ENCODE measurements at regions not wholly inside any gene's neighbourhood (a gene's known extent, or its start where the extent isn't known, plus 50 kb on each side); places are given as distances from the start of the nearest gene placed in this dataset.

GRCh38 chr13:62137629-62138405 is 722.2 kb upstream of the PCDH20 start:
- Histone ChIP-seq H3K36me3 (ENCODE audit: control insufficient read depth in 5 of 5, insufficient read depth in 5 of 5, low read length in 5 of 5) (no peaks in the 10 kb centered on the region), H3K9me3 (ENCODE audit: control insufficient read depth in 5 of 5, low read length in 5 of 5) (peaks cover 0 to 20% (median 8%) of the 10 kb centered on the region in 5 donors)

DNA sequence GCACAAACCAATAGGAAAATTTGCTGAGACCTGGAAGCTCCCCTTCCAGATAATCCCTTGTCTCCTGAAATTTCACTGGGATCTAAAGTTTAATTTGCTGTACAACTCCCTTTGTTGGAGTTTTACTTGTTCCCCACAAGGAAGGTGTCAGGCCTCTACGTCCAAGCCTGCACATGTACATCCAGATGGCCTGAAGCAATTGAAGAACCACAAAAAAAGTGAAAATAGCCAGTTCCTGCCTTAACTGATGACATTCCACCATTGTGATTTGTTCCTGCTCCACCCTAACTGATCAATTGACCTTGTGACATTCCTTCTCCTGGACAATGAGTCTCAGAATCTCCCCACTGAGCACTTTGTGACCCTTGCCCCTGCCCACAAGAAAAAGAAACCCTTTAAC is 716.0 kb upstream of the PCDH20 start:
- Histone ChIP-seq H3K9me3 (ENCODE audit: control insufficient read depth in 5 of 5, low read length in 5 of 5) (no peaks in the 10 kb centered on the region), H3K4me3 (ENCODE audit: low read depth in 1 of 5, low read length in 5 of 5) (no peak overlapping the region), H3K27ac (ENCODE audit: low read depth, low read length) (no peak overlapping the region), H3K4me1 (ENCODE audit: control insufficient read depth in 5 of 5, insufficient read depth in 5 of 5, low read length in 5 of 5) (peaks cover 0 to 18% (median 17%) of the 10 kb centered on the region in 5 donors), H3K36me3 (ENCODE audit: control insufficient read depth in 5 of 5, insufficient read depth in 5 of 5, low read length in 5 of 5) (no peaks in the 10 kb centered on the region), H3K9ac (ENCODE audit: low read length in 5 of 5) (no peak overlapping the region), H3K27me3 (ENCODE audit: control insufficient read depth in 5 of 5, insufficient read depth in 4 of 5, low read length in 5 of 5) (no peaks in the 10 kb centered on the region)

More at GRCh38 chr13:62137629-62138405, 722.2 kb upstream of the PCDH20 start:
- Histone ChIP-seq H3K4me3 (ENCODE audit: low read depth in 1 of 5, low read length in 5 of 5) (no peak overlapping the region), H3K9ac (ENCODE audit: low read length in 5 of 5) (no peak overlapping the region), H3K27ac (ENCODE audit: low read depth, low read length) (no peak overlapping the region), H3K27me3 (ENCODE audit: control insufficient read depth in 5 of 5, insufficient read depth in 4 of 5, low read length in 5 of 5) (no peaks in the 10 kb centered on the region), H3K4me1 (ENCODE audit: control insufficient read depth in 5 of 5, insufficient read depth in 5 of 5, low read length in 5 of 5) (peaks cover 0 to 5% (median 2%) of the 10 kb centered on the region in 5 donors)

DNA sequence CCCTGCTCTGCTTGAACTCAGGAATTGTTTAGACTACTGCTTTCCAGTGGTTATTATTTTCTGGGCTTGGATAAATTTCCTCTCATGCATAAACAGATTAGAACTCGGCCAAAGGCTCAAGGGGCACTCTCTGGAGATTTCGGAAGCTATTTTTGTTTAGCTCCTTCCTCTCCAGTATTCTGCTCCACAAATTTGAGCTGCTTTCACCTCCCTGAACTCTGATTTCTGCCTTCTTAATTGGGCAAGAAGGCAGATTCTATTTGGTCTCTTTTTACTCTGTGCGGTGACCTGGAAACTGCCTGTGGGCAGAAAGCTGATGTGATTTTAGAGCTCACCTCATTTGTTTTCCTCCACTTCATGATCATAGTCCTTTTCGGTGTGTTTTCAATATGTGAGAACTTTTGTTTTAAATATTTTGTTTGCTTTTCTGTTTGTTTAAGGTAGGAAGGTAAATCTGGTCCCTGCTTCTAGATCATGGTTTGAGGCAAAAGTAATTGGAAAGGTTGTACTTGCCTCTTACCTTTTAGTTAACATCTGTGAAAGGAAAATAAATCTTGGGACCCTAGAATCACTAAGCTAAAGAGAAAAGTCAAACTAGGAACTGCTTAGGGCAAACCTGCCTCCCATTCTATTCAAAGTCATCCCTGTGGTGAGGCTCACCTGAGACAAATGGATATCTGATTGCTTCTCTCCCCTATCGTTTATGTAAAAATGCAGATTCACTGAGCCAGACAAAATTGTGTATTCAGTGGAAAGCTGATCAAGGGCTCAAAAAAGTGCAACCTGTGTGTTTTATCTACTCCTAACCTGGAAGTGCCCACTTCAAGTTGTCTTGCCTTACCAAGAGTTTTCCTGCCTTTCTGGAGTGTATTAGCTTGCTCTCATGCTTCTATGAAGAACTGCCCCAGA is 714.7 kb upstream of the PCDH20 start:
- Histone ChIP-seq H3K27me3 (ENCODE audit: control insufficient read depth in 5 of 5, insufficient read depth in 4 of 5, low read length in 5 of 5) (no peaks in the 10 kb centered on the region), H3K9ac (ENCODE audit: low read length in 5 of 5) (no peak overlapping the region), H3K9me3 (ENCODE audit: control insufficient read depth in 5 of 5, low read length in 5 of 5) (no peaks in the 10 kb centered on the region), H3K4me3 (ENCODE audit: low read depth in 1 of 5, low read length in 5 of 5) (peak overlapping the region in 1 of 5 donors; percentile 20), H3K36me3 (ENCODE audit: control insufficient read depth in 5 of 5, insufficient read depth in 5 of 5, low read length in 5 of 5) (no peaks in the 10 kb centered on the region), H3K4me1 (ENCODE audit: control insufficient read depth in 5 of 5, insufficient read depth in 5 of 5, low read length in 5 of 5) (peaks cover 0 to 18% (median 17%) of the 10 kb centered on the region in 5 donors), H3K27ac (ENCODE audit: low read depth, low read length) (peak overlapping the region; percentile 6)

DNA sequence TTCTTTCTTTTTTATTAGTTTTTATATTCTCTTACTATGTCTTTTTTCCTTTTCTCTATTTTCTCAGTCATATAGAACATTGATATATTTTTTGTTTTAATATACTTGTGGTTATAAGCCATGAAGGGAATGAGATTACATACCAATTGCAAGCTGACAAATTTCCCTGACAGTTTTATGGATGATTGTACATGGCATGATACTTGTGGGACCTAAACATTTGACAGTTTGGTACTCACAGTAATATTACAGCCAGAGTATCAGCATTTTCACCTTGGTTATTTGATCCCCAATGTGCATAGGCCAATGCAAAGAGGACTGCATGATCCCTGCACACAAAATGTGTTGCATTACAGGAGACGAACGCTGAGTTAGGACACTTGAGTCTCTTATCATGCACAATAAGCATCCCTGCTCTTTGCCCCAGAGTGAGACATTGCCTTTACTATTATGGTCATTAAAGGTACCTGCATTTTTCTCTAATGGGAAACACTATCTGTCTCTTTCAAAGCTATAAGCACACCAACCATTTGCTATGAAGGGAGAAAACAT is 713.4 kb upstream of the PCDH20 start:
- peaks cover 0 to 18% (median 17%) of the 10 kb centered on the region in 5 donors for H3K4me1 ChIP-seq (ENCODE audit: control insufficient read depth in 5 of 5, insufficient read depth in 5 of 5, low read length in 5 of 5)
- no peaks in the 10 kb centered on the region for H3K36me3 ChIP-seq (ENCODE audit: control insufficient read depth in 5 of 5, insufficient read depth in 5 of 5, low read length in 5 of 5)
- H3K9me3 ChIP-seq (ENCODE audit: control insufficient read depth in 5 of 5, low read length in 5 of 5), result no peaks in the 10 kb centered on the region
- no peak overlapping the region for H3K9ac ChIP-seq (ENCODE audit: low read length in 5 of 5)
- no peaks in the 10 kb centered on the region for H3K27me3 ChIP-seq (ENCODE audit: control insufficient read depth in 5 of 5, insufficient read depth in 4 of 5, low read length in 5 of 5)
- no peak overlapping the region for H3K4me3 ChIP-seq (ENCODE audit: low read depth in 1 of 5, low read length in 5 of 5)
- H3K27ac ChIP-seq (ENCODE audit: low read depth, low read length), result no peak overlapping the region

DNA sequence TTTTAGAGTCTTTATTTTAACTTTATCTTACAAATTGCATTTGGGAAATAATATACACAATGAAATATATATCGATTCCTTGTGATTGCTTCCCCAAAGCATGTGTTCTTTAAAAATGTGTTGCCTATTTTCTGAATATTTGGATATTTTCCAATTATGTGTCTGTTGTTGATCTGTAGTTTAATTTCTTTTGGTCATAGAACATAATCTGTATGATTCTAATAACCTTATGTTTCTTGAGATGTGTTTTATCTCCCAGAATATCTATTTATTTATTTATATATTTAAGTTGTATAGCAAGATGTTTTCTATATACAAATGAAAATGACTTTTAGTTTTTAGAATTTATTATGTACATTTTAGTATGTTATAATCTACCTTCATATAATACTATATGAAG is 710.8 kb upstream of the PCDH20 start:
- H3K36me3 ChIP-seq (ENCODE audit: control insufficient read depth in 5 of 5, insufficient read depth in 5 of 5, low read length in 5 of 5), result no peaks in the 10 kb centered on the region
- peaks cover 0 to 18% (median 17%) of the 10 kb centered on the region in 5 donors for H3K4me1 ChIP-seq (ENCODE audit: control insufficient read depth in 5 of 5, insufficient read depth in 5 of 5, low read length in 5 of 5)
- no peak overlapping the region for H3K9ac ChIP-seq (ENCODE audit: low read length in 5 of 5)

GRCh38 chr13:62125451-62125850 is 709.8 kb upstream of the PCDH20 start:
- no peak overlapping the region for H3K4me3 ChIP-seq (ENCODE audit: low read depth in 1 of 5, low read length in 5 of 5)
- no peak overlapping the region for H3K9ac ChIP-seq (ENCODE audit: low read length in 5 of 5)
- no peaks in the 10 kb centered on the region for H3K36me3 ChIP-seq (ENCODE audit: control insufficient read depth in 5 of 5, insufficient read depth in 5 of 5, low read length in 5 of 5)
- no peak overlapping the region for H3K27ac ChIP-seq (ENCODE audit: low read depth, low read length)
- H3K27me3 ChIP-seq (ENCODE audit: control insufficient read depth in 5 of 5, insufficient read depth in 4 of 5, low read length in 5 of 5), result no peaks in the 10 kb centered on the region
- peaks cover 0 to 15% (median 13%) of the 10 kb centered on the region in 5 donors for H3K4me1 ChIP-seq (ENCODE audit: control insufficient read depth in 5 of 5, insufficient read depth in 5 of 5, low read length in 5 of 5)
- H3K9me3 ChIP-seq (ENCODE audit: control insufficient read depth in 5 of 5, low read length in 5 of 5), result no peaks in the 10 kb centered on the region

More for the DNA sequence above, 710.8 kb upstream of the PCDH20 start:
- H3K27me3 ChIP-seq (ENCODE audit: control insufficient read depth in 5 of 5, insufficient read depth in 4 of 5, low read length in 5 of 5), result no peaks in the 10 kb centered on the region
- no peak overlapping the region for H3K27ac ChIP-seq (ENCODE audit: low read depth, low read length)
- H3K9me3 ChIP-seq (ENCODE audit: control insufficient read depth in 5 of 5, low read length in 5 of 5), result no peaks in the 10 kb centered on the region
- no peak overlapping the region for H3K4me3 ChIP-seq (ENCODE audit: low read depth in 1 of 5, low read length in 5 of 5)

DNA sequence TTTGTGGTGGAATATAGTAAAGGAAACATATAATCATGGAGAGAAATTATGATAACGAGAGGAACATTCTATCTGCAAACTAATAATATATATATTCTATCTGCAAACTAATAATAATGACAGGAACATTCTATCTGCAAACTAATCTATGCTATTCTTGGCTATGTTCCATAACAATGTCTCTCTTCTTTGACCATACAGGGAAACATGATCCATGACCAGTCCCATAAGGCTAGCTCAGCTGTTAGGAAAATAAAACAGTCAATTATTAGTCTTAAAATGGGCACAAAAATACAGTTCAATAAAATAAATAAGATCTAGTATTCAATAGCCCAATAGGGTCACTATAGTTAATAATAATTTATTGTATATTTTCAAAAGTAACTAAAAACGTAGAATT is 707.8 kb upstream of the PCDH20 start:
- Histone ChIP-seq H3K27me3 (ENCODE audit: control insufficient read depth in 5 of 5, insufficient read depth in 4 of 5, low read length in 5 of 5) (no peaks in the 10 kb centered on the region), H3K27ac (ENCODE audit: low read depth, low read length) (no peak overlapping the region), H3K4me3 (ENCODE audit: low read depth in 1 of 5, low read length in 5 of 5) (no peak overlapping the region), H3K36me3 (ENCODE audit: control insufficient read depth in 5 of 5, insufficient read depth in 5 of 5, low read length in 5 of 5) (no peaks in the 10 kb centered on the region), H3K4me1 (ENCODE audit: control insufficient read depth in 5 of 5, insufficient read depth in 5 of 5, low read length in 5 of 5) (peaks cover 0 to 6% (median 3%) of the 10 kb centered on the region in 5 donors), H3K9me3 (ENCODE audit: control insufficient read depth in 5 of 5, low read length in 5 of 5) (no peaks in the 10 kb centered on the region), H3K9ac (ENCODE audit: low read length in 5 of 5) (no peak overlapping the region)

GRCh38 chr13:62122434-62122833 is 706.8 kb upstream of the PCDH20 start:
- Histone ChIP-seq H3K36me3 (ENCODE audit: control insufficient read depth in 5 of 5, insufficient read depth in 5 of 5, low read length in 5 of 5) (no peaks in the 10 kb centered on the region), H3K9me3 (ENCODE audit: control insufficient read depth in 5 of 5, low read length in 5 of 5) (no peaks in the 10 kb centered on the region), H3K4me1 (ENCODE audit: control insufficient read depth in 5 of 5, insufficient read depth in 5 of 5, low read length in 5 of 5) (peaks cover 0 to 6% (median 3%) of the 10 kb centered on the region in 5 donors), H3K27me3 (ENCODE audit: control insufficient read depth in 5 of 5, insufficient read depth in 4 of 5, low read length in 5 of 5) (no peaks in the 10 kb centered on the region), H3K4me3 (ENCODE audit: low read depth in 1 of 5, low read length in 5 of 5) (no peak overlapping the region), H3K9ac (ENCODE audit: low read length in 5 of 5) (no peak overlapping the region), H3K27ac (ENCODE audit: low read depth, low read length) (no peak overlapping the region)

GRCh38 chr13:62119739-62120700 is 704.4 kb upstream of the PCDH20 start:
- H3K4me1 ChIP-seq (ENCODE audit: control insufficient read depth in 5 of 5, insufficient read depth in 5 of 5, low read length in 5 of 5), result peaks cover 0 to 6% (median 3%) of the 10 kb centered on the region in 5 donors
- H3K27ac ChIP-seq (ENCODE audit: low read depth, low read length), result no peak overlapping the region
- no peaks in the 10 kb centered on the region for H3K27me3 ChIP-seq (ENCODE audit: control insufficient read depth in 5 of 5, insufficient read depth in 4 of 5, low read length in 5 of 5)
- H3K9me3 ChIP-seq (ENCODE audit: control insufficient read depth in 5 of 5, low read length in 5 of 5), result no peaks in the 10 kb centered on the region
- H3K36me3 ChIP-seq (ENCODE audit: control insufficient read depth in 5 of 5, insufficient read depth in 5 of 5, low read length in 5 of 5), result no peaks in the 10 kb centered on the region
- H3K4me3 ChIP-seq (ENCODE audit: low read depth in 1 of 5, low read length in 5 of 5), result no peak overlapping the region
- H3K9ac ChIP-seq (ENCODE audit: low read length in 5 of 5), result no peak overlapping the region
